ENCODE measurements at regions not wholly inside any gene's neighbourhood (a gene's known extent, or its start where the extent isn't known, plus 50 kb on each side); places are given as distances from the start of the nearest gene placed in this dataset.
"Not testable (repeated sequence)": the region's sequence is repeated elsewhere in the genome, so short reads cannot be mapped to it uniquely, and the experiment has no call there.

DNA sequence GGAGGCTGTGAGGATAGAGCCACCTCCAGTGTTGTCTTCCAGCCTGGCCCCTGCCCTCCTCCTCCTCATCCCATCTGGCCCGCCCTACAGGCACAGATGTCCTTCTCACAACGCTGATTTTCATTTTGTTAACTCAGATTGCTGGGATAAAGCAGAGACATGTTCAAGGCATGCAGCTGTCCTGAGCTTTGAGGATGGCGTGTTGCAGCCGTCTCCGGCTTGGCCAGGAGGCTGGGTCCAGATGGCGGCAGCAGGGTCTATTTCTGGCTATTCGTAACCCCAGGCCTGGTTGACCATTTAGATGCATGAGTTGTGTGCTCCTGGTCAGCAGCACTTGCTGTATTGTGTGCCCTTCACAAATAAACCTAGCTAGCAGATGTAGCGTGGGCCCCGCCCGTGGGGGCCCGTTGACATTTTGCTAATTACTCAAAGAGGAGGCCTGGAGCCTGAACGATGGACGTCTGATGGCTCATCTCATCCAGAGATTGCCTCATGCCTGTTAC, 185.0 kb downstream of the BANP start:
- not testable (repeated sequence) for H3K9me3 ChIP-seq (ENCODE audit: control insufficient read depth in 2 of 2, low read length in 2 of 2); H3K36me3 ChIP-seq (ENCODE audit: control insufficient read depth in 2 of 2, insufficient read depth in 2 of 2, low read length in 2 of 2); H3K27ac ChIP-seq (ENCODE audit: low read length); H3K4me3 ChIP-seq (ENCODE audit: low read length in 2 of 2); H3K4me1 ChIP-seq (ENCODE audit: control insufficient read depth, insufficient read depth, low read length); H3K9ac ChIP-seq (ENCODE audit: low read length in 2 of 2); H3K27me3 ChIP-seq (ENCODE audit: control insufficient read depth in 1 of 2, insufficient read depth in 2 of 2, low read length in 2 of 2)

- not testable (repeated sequence) for H3K9ac ChIP-seq (ENCODE audit: low read length in 2 of 2); H3K36me3 ChIP-seq (ENCODE audit: control insufficient read depth in 2 of 2, insufficient read depth in 2 of 2, low read length in 2 of 2); H3K4me3 ChIP-seq (ENCODE audit: low read length in 2 of 2); H3K9me3 ChIP-seq (ENCODE audit: control insufficient read depth in 2 of 2, low read length in 2 of 2); H3K27me3 ChIP-seq (ENCODE audit: control insufficient read depth in 1 of 2, insufficient read depth in 2 of 2, low read length in 2 of 2); H3K4me1 ChIP-seq (ENCODE audit: control insufficient read depth, insufficient read depth, low read length); H3K27ac ChIP-seq (ENCODE audit: low read length)
Measured at GRCh38 chr16:88136939-88137338, 185.7 kb downstream of the BANP start.

GRCh38 chr16:88139141-88139540, 187.9 kb downstream of the BANP start:
- not testable (repeated sequence) for H3K4me1 ChIP-seq (ENCODE audit: control insufficient read depth, insufficient read depth, low read length); H3K36me3 ChIP-seq (ENCODE audit: control insufficient read depth in 2 of 2, insufficient read depth in 2 of 2, low read length in 2 of 2); H3K9me3 ChIP-seq (ENCODE audit: control insufficient read depth in 2 of 2, low read length in 2 of 2)

DNA sequence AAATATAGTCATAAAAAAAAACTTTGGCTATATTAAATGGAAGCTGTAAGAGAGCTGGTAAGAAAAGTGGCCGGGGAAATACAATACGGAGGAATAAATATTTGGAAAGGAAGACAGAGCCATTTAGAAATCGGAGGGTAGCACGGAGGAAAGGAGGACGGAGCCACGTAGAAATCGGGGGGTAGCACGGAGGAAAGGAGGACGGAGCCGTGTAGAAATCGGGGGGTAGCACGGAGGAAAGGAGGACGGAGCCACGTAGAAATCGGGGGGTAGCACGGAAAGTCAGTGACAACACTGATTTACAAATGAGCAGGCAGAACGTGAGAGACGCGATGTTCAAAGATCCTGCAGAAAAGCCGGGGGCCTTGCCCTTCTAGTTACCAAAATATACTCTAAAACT, 189.0 kb downstream of the BANP start:
- H3K27ac ChIP-seq (ENCODE audit: low read length); H3K9ac ChIP-seq (ENCODE audit: low read length in 2 of 2); H3K27me3 ChIP-seq (ENCODE audit: control insufficient read depth in 1 of 2, insufficient read depth in 2 of 2, low read length in 2 of 2); H3K36me3 ChIP-seq (ENCODE audit: control insufficient read depth in 2 of 2, insufficient read depth in 2 of 2, low read length in 2 of 2); H3K4me3 ChIP-seq (ENCODE audit: low read length in 2 of 2); H3K9me3 ChIP-seq (ENCODE audit: control insufficient read depth in 2 of 2, low read length in 2 of 2); H3K4me1 ChIP-seq (ENCODE audit: control insufficient read depth, insufficient read depth, low read length): not testable (repeated sequence)

More at GRCh38 chr16:88139141-88139540, 187.9 kb downstream of the BANP start:
- not testable (repeated sequence) for H3K9ac ChIP-seq (ENCODE audit: low read length in 2 of 2); H3K27ac ChIP-seq (ENCODE audit: low read length); H3K27me3 ChIP-seq (ENCODE audit: control insufficient read depth in 1 of 2, insufficient read depth in 2 of 2, low read length in 2 of 2); H3K4me3 ChIP-seq (ENCODE audit: low read length in 2 of 2)

- Histone ChIP-seq H3K27me3 (ENCODE audit: control insufficient read depth in 1 of 2, insufficient read depth in 2 of 2, low read length in 2 of 2) (no peaks in the 10 kb centered on the region), H3K9ac (ENCODE audit: low read length in 2 of 2) (no peak overlapping the region), H3K27ac (ENCODE audit: low read length) (no peak overlapping the region), H3K9me3 (ENCODE audit: control insufficient read depth in 2 of 2, low read length in 2 of 2) (peaks cover 0 to 9% of the 10 kb centered on the region in 2 donors), H3K4me1 (ENCODE audit: control insufficient read depth, insufficient read depth, low read length) (no peaks in the 10 kb centered on the region), H3K36me3 (ENCODE audit: control insufficient read depth in 2 of 2, insufficient read depth in 2 of 2, low read length in 2 of 2) (no peaks in the 10 kb centered on the region), H3K4me3 (ENCODE audit: low read length in 2 of 2) (no peak overlapping the region)
Measured at GRCh38 chr16:88141580-88141979, 190.3 kb downstream of the BANP start.

- H3K9ac ChIP-seq (ENCODE audit: low read length in 2 of 2); H3K9me3 ChIP-seq (ENCODE audit: control insufficient read depth in 2 of 2, low read length in 2 of 2); H3K27ac ChIP-seq (ENCODE audit: low read length); H3K27me3 ChIP-seq (ENCODE audit: control insufficient read depth in 1 of 2, insufficient read depth in 2 of 2, low read length in 2 of 2); H3K4me1 ChIP-seq (ENCODE audit: control insufficient read depth, insufficient read depth, low read length); H3K36me3 ChIP-seq (ENCODE audit: control insufficient read depth in 2 of 2, insufficient read depth in 2 of 2, low read length in 2 of 2); H3K4me3 ChIP-seq (ENCODE audit: low read length in 2 of 2): not testable (repeated sequence)
Measured at GRCh38 chr16:88142056-88142935, 191.1 kb downstream of the BANP start.

GRCh38 chr16:88143122-88144027, 192.1 kb downstream of the BANP start:
- not testable (repeated sequence) for H3K27ac ChIP-seq (ENCODE audit: low read length); H3K4me1 ChIP-seq (ENCODE audit: control insufficient read depth, insufficient read depth, low read length); H3K36me3 ChIP-seq (ENCODE audit: control insufficient read depth in 2 of 2, insufficient read depth in 2 of 2, low read length in 2 of 2); H3K27me3 ChIP-seq (ENCODE audit: control insufficient read depth in 1 of 2, insufficient read depth in 2 of 2, low read length in 2 of 2); H3K9me3 ChIP-seq (ENCODE audit: control insufficient read depth in 2 of 2, low read length in 2 of 2); H3K4me3 ChIP-seq (ENCODE audit: low read length in 2 of 2); H3K9ac ChIP-seq (ENCODE audit: low read length in 2 of 2)

DNA sequence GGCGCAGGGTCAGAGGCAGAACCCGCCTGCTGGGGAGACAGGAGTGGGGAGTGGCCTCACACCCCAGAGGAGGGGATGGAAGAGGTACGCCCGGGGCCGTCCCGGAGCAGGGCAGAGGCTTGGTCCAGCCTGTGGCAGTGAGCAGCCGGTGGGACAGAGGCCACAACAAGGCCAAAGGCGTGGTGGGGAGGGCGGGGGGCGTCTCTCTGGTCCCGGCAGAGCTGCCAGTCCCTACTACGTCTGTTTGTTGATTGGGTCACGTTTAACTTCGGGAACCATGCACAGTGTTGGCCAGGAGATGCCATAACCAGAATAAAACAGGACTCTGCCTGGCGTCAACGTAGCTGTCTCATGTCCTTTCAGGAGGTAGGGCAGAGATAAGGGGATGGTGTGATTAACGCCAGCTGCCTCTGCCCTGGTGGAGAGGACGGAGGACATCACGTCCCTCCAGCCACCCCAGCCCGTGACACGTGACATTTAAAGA, 192.8 kb downstream of the BANP start:
- no peaks in the 10 kb centered on the region for H3K27me3 ChIP-seq (ENCODE audit: control insufficient read depth in 1 of 2, insufficient read depth in 2 of 2, low read length in 2 of 2)
- H3K4me3 ChIP-seq (ENCODE audit: low read length in 2 of 2): no peak overlapping the region
- H3K36me3 ChIP-seq (ENCODE audit: control insufficient read depth in 2 of 2, insufficient read depth in 2 of 2, low read length in 2 of 2): no peaks in the 10 kb centered on the region
- H3K9ac ChIP-seq (ENCODE audit: low read length in 2 of 2): no peak overlapping the region
- H3K27ac ChIP-seq (ENCODE audit: low read length): no peak overlapping the region
- H3K9me3 ChIP-seq (ENCODE audit: control insufficient read depth in 2 of 2, low read length in 2 of 2): peaks cover 0 to 1% of the 10 kb centered on the region in 2 donors
- H3K4me1 ChIP-seq (ENCODE audit: control insufficient read depth, insufficient read depth, low read length): no peaks in the 10 kb centered on the region

DNA sequence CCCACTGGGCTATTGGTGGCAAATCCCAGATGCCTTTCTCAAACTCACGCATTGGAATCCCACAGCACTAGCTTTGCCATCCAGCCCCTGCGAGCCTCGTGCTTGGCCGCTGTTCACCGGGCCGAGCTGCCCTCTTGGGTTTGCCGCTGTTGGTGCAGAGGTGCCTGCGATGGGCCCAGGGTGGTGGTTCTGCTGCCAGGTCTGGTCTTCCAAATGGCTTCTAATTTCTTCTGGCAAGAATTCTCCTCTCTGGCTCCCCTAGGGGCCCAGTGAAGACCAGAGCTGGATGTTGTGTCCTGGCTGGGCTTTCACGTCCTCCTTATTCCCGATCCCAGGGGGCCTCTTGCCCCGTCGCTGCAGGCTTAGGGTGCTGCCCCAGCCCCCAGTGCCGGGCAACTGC, 194.1 kb downstream of the BANP start:
- not testable (repeated sequence) for H3K27ac ChIP-seq (ENCODE audit: low read length); H3K9me3 ChIP-seq (ENCODE audit: control insufficient read depth in 2 of 2, low read length in 2 of 2); H3K4me3 ChIP-seq (ENCODE audit: low read length in 2 of 2); H3K36me3 ChIP-seq (ENCODE audit: control insufficient read depth in 2 of 2, insufficient read depth in 2 of 2, low read length in 2 of 2); H3K4me1 ChIP-seq (ENCODE audit: control insufficient read depth, insufficient read depth, low read length); H3K27me3 ChIP-seq (ENCODE audit: control insufficient read depth in 1 of 2, insufficient read depth in 2 of 2, low read length in 2 of 2); H3K9ac ChIP-seq (ENCODE audit: low read length in 2 of 2)

GRCh38 chr16:88145824-88146405, 194.7 kb downstream of the BANP start:
- not testable (repeated sequence) for H3K27me3 ChIP-seq (ENCODE audit: control insufficient read depth in 1 of 2, insufficient read depth in 2 of 2, low read length in 2 of 2); H3K9ac ChIP-seq (ENCODE audit: low read length in 2 of 2); H3K9me3 ChIP-seq (ENCODE audit: control insufficient read depth in 2 of 2, low read length in 2 of 2); H3K36me3 ChIP-seq (ENCODE audit: control insufficient read depth in 2 of 2, insufficient read depth in 2 of 2, low read length in 2 of 2); H3K4me3 ChIP-seq (ENCODE audit: low read length in 2 of 2); H3K27ac ChIP-seq (ENCODE audit: low read length); H3K4me1 ChIP-seq (ENCODE audit: control insufficient read depth, insufficient read depth, low read length)

Measured in stomach smooth muscle (tissue), 2 donors.